ENCODE measurements at regions not wholly inside any gene's neighbourhood (a gene's known extent, or its start where the extent isn't known, plus 50 kb on each side); places are given as distances from the start of the nearest gene placed in this dataset.

DNA sequence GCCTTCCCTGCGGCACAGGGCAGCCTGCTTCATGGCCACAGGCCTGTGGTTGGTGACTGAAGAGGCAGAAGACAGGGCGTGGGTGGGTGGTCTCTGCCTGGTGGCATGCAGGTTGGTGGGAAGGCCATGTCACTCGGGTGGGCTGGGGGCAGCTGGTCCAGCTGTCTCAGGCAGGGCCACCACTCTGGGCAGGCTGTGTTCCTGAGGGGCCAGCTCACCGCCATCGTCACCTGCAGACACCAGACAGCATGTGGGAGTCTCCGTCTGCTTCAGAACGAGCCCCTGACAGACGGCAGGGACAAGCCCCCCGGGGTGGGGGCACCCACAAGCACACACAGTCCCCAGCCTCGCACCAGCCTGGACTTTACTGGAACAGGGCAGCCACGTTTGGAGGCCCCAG lies 750.1 kb downstream of the BRD1 start:
- Histone ChIP-seq H3K79me2 (ENCODE audit: control insufficient read depth, low read length) (no peaks in the 10 kb centered on the region), H3K4me1 (ENCODE audit: control insufficient read depth, low read length) (no peaks in the 10 kb centered on the region), H3K4me3 (ENCODE audit: low read length) (no peak overlapping the region), H3K27ac (ENCODE audit: low read depth, low read length) (no peak overlapping the region), H3K9me3 (ENCODE audit: control insufficient read depth, insufficient read depth, low read length) (no peaks in the 10 kb centered on the region), H3K4me2 (ENCODE audit: low read length) (no peak overlapping the region), H3K9me2 (replicated peaks; ENCODE audit: control insufficient read depth, low read length) (no peaks in the 10 kb centered on the region), H3K27me3 (ENCODE audit: control insufficient read depth, low read length) (no peaks in the 10 kb centered on the region), H3K36me3 (ENCODE audit: control insufficient read depth, low read length) (no peaks in the 10 kb centered on the region), H3F3A (ENCODE audit: control insufficient read depth, insufficient read depth) (no peaks in the 10 kb centered on the region), H4K20me1 (ENCODE audit: control insufficient read depth, insufficient read depth, low read depth, low read length) (no peaks in the 10 kb centered on the region)
- TF ChIP-seq, protein P1, sequence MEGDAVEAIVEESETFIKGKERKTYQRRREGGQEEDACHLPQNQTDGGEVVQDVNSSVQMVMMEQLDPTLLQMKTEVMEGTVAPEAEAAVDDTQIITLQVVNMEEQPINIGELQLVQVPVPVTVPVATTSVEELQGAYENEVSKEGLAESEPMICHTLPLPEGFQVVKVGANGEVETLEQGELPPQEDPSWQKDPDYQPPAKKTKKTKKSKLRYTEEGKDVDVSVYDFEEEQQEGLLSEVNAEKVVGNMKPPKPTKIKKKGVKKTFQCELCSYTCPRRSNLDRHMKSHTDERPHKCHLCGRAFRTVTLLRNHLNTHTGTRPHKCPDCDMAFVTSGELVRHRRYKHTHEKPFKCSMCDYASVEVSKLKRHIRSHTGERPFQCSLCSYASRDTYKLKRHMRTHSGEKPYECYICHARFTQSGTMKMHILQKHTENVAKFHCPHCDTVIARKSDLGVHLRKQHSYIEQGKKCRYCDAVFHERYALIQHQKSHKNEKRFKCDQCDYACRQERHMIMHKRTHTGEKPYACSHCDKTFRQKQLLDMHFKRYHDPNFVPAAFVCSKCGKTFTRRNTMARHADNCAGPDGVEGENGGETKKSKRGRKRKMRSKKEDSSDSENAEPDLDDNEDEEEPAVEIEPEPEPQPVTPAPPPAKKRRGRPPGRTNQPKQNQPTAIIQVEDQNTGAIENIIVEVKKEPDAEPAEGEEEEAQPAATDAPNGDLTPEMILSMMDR (IDR thresholded peaks at IDR 0.05; ENCODE audit: low read depth, low read length, poor library complexity, severe bottlenecking) = no peak
- no peak for TF ChIP-seq EZH2phosphoT487 (IDR thresholded peaks at IDR 0.05; ENCODE audit: borderline replicate concordance, low read length)

DNA sequence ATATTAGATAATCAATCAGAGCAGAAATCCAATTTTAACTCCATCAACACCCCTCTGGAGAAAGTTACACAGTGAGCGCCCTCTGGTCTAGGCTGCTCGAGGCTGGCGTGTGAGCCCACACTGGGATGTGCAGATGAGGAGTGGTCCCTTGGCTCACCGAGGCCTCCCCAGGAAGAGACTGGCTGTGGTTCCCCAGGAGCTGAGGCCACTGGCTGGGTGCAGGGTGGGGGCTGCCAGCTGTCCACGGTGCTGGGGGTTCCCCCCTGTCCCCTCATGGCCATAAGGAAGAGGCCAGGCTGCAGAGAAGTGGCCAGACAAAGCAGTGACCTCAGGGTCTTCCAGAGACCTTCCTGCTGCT lies 750.7 kb downstream of the BRD1 start:
- Histone ChIP-seq H4K20me1 (ENCODE audit: control insufficient read depth, insufficient read depth, low read depth, low read length) (no peaks in the 10 kb centered on the region), H3K9me3 (ENCODE audit: control insufficient read depth, insufficient read depth, low read length) (no peaks in the 10 kb centered on the region), H3K79me2 (ENCODE audit: control insufficient read depth, low read length) (no peaks in the 10 kb centered on the region), H3K9me2 (replicated peaks; ENCODE audit: control insufficient read depth, low read length) (no peaks in the 10 kb centered on the region), H3K27ac (ENCODE audit: low read depth, low read length) (no peak overlapping the region), H3K4me3 (ENCODE audit: low read length) (no peak overlapping the region), H3K4me2 (ENCODE audit: low read length) (no peak overlapping the region), H3K36me3 (ENCODE audit: control insufficient read depth, low read length) (no peaks in the 10 kb centered on the region), H3K27me3 (ENCODE audit: control insufficient read depth, low read length) (no peaks in the 10 kb centered on the region), H3F3A (ENCODE audit: control insufficient read depth, insufficient read depth) (no peaks in the 10 kb centered on the region), H3K4me1 (ENCODE audit: control insufficient read depth, low read length) (no peaks in the 10 kb centered on the region)
- TF ChIP-seq, protein P1 (IDR thresholded peaks at IDR 0.05; ENCODE audit: low read depth, low read length, poor library complexity, severe bottlenecking) = no peak
- no peak for TF ChIP-seq EZH2phosphoT487 (IDR thresholded peaks at IDR 0.05; ENCODE audit: borderline replicate concordance, low read length)

DNA sequence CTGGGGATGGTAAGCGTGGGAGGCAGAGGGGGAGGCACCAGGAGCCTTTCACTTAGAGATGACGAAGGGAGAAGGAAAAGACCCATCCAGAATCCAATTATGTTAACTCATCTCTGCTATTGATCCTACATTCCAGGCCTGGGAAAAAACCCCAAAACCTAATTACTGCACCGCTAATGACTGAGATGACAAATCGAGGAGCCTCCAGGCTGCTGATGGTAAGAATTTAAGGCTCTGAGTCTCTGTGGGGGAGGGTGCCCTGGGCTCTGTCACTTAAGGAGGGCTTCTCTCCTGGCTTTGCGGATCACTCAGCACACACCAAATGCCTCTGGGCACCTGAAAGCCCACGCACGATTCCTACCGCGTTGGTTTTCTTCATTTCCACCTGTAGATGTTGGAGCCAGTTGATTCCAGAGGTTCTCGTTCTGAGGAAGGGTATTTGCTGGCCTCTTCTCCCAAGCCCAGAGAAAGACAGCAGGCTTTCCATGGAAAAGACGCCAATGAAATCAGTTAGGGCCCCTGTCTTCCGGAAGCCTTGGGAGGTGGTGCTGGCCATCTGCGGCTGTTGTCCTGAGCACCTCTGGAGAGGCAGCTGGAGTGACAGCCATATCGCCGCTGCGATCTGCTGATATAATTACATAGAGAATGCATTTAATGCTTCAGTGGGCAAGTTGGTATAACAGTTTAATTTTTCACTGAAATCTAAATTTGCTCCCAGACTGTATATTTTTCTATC lies 751.2 kb downstream of the BRD1 start:
- Histone ChIP-seq H3K4me3 (ENCODE audit: low read length) (no peak overlapping the region), H3F3A (ENCODE audit: control insufficient read depth, insufficient read depth) (no peaks in the 10 kb centered on the region), H3K4me1 (ENCODE audit: control insufficient read depth, low read length) (no peaks in the 10 kb centered on the region), H4K20me1 (ENCODE audit: control insufficient read depth, insufficient read depth, low read depth, low read length) (no peaks in the 10 kb centered on the region), H3K9me3 (ENCODE audit: control insufficient read depth, insufficient read depth, low read length) (no peaks in the 10 kb centered on the region), H3K4me2 (ENCODE audit: low read length) (no peak overlapping the region), H3K27me3 (ENCODE audit: control insufficient read depth, low read length) (no peaks in the 10 kb centered on the region), H3K27ac (ENCODE audit: low read depth, low read length) (no peak overlapping the region), H3K36me3 (ENCODE audit: control insufficient read depth, low read length) (no peaks in the 10 kb centered on the region), H3K9me2 (replicated peaks; ENCODE audit: control insufficient read depth, low read length) (no peaks in the 10 kb centered on the region), H3K79me2 (ENCODE audit: control insufficient read depth, low read length) (no peaks in the 10 kb centered on the region)
- TF ChIP-seq, protein P1 (IDR thresholded peaks at IDR 0.05; ENCODE audit: low read depth, low read length, poor library complexity, severe bottlenecking) = no peak
- no peak for TF ChIP-seq EZH2phosphoT487 (IDR thresholded peaks at IDR 0.05; ENCODE audit: borderline replicate concordance, low read length)
